GM21825 (cell line): ENCODE measurements at regions not wholly inside any gene's neighbourhood (a gene's known extent, or its start where the extent isn't known, plus 50 kb on each side); places are given as distances from the start of the nearest gene placed in this dataset.

Experiments used
- ATAC-seq: cut with Tn5 transposase; IDR thresholded peaks from one replicate; pipeline ENCODE4 v1.9.1; 2021; ENCODE audit warnings: mild to moderate bottlenecking, moderate library complexity; ENCODE audit not compliant: unreplicated experiment

DNA sequence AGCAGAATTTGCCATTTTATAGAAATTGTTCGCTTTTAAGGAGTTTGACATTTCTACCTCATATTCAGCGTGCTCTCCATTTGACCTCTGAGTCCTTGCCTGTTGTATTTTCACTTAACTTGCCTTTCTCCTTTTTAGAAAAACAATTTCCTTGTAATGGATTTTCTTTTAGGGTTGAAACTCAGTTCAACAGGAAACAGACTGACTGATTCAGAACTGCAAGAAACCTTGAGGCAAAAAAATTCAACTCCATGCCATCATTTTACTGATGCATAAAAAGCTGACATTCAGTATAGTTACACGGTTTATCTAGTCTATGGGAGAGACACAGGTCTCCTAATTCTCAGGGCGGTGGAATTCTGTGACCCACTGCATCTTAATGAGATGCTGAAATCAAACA lies 59.8 kb downstream of the MRPS30 start:
- ATAC-seq = no peak

DNA sequence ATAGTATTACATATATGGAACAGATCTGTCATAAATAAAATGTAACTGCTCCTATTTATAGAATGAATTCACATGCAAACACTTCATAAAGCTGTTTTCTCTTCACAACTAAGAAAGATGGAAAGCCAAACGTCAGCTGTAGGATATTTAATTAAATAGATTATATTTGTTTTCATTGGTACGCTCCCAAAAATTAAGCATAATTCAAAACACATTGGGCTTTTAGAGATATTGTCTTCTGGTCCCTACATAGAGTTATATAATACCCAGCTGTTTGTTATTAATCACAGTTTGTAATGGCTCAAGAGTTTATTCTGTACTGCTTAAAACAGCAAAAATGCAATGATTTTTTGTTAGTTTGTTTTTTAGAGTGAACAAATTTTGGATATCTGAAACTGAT lies 61.2 kb downstream of the MRPS30 start:
- no peak for ATAC-seq

DNA sequence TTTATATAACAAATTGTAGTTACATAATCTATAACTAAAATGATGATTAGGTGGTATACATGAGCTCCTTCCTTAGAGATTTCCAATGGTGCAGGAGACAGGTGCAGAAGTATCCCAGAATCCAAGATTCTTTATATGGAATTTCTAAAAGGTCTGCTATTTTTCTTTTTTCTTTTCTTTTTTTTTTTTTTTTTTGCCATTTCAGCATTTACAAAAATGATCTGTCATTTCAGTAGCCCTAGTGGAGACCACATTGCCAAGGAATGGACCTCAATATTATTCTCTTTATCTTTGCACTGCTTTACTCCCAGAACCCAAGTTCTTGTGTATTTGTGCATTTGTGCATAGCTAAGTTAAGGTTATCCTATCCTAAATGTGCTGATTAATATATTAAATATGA lies 61.7 kb downstream of the MRPS30 start:
- ATAC-seq = no peak

DNA sequence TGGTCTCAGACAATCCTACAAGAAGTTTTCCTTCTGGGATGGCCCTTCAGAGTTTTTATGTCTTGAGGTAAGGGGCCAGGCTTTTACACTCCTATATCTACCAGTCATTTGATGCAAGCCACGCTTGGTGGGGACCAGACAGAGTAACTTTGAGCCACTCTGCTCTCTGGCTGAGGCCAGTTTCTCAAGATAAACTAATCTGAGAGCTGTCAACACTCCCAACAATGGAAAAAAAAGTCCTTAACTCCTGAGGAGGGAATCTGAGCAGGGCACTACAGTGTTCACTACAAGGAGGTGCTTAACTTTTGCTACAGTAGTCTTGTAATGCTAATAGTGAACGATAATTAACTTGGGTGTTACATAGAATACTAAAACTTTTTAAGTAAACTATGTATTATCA lies 62.7 kb downstream of the MRPS30 start:
- no peak for ATAC-seq

DNA sequence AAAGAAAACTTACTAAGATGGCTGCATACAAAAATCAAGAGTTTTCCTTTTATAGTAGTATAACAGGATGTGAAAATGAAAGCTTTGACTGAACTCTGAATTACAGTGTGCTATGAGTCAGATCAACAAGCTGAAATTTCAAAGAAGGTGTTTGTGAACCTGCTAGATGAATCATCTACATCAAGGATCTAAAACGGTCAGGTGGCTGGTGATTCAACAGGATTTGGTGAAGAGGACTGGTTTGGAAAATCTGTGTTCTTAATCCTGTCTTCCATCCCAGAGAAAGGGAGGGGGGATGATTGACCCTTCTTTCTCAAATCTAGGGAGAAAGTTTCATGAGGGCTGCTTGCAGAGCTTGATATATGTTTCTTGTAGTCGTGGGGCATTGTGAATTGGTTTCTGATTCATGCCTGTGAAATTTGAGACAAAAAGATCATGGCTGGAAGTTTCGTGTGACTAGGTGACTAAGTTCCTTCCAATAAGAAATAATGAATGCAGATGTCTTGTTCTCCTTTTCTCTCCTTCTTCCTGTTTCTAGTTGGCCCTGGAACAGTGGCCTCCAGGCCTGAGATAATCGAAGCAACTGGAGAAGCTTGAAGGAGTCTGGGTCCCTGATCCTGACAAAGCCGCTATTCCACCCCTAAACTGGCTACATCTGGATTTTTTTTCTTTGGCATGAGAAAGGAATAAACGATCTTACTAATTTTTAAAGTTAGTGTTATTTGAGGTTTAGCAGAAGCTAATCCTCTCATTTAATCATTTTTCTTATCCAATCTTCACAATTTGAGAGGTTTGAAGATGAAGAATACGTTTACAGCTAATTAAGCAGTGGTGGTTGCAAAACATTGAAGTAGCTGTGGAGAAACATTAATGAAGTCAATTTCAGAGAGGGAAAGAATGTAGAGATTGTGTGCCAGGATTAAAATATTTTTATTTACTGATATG lies 67.2 kb downstream of the MRPS30 start:
- peak; percentile 99 for ATAC-seq

DNA sequence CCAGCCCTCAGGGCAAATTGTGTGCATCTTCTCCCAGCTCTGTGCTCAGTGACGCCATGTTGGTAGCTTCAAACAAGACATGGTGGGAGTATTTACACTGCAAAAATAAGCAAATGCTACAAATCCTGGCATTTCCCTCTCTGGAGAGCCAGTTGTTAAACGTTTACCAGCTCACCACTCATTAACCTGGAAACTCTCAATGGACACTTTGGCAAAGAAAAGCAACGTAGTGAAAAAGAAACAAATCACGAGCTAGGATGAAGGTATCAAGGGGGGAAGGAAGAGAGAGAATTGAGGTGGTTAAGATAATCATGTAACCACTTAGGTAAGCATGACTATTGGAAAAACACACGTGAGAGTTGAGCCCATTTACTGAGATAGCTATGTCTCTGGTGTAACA lies 72.5 kb downstream of the MRPS30 start:
- ATAC-seq = no peak

DNA sequence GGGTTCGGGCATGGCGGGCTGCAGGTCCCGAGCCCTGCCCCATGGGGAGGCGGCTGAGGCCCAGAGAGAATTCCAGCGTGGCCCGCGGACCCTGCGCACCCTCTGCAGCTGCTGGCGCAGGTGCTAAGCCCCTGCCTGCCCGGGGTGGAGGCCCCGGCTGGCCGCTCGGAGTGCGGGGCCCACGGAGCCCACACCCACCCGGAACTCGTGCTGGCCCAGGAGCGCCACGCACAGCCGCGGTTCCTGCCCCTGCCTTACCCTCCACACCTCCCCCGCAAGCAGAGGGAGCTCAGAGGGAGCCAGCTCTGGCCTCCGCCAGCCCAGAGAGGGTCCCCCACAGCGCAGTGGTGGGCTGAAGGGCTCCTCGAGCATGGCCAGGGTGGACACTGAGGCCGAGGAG lies 75.3 kb downstream of the MRPS30 start:
- no peak for ATAC-seq

DNA sequence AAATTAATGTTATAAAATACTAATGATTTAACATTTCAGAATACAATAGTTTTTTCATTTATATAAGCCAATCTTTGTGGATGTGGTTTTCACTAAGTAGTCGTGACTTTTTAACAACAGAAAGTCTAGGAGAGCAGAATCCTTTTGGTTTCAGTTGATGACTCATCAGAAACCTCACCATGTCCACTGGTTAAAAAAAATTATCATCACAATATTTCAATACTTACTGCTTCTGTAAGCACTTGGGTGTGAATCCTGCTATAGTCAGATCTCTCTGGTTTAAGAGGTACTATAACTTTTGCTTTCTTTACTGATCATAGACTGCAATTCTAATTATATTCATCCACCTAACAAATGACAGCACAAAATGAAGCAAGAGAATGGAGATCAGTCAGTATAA lies 77.2 kb downstream of the MRPS30 start:
- ATAC-seq = peak; percentile 93

DNA sequence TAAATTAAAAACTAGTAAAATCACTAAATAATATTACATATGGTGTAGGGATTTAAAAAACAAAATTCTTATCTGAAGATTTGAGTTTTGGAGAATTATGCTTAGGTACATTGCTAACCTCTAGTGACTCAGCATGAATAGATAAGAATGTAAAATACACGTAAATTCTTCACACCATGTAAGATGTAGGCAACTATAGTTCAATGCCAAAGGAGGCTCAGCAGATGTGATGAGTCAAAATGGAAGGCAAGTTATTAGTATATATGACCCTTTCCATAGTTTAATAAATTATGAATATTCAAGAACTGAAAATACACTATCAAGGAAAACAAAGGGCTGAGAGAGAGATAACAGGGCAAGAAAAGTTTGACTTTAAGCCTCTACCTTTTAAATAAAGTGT lies 79.0 kb downstream of the MRPS30 start:
- ATAC-seq = no peak

DNA sequence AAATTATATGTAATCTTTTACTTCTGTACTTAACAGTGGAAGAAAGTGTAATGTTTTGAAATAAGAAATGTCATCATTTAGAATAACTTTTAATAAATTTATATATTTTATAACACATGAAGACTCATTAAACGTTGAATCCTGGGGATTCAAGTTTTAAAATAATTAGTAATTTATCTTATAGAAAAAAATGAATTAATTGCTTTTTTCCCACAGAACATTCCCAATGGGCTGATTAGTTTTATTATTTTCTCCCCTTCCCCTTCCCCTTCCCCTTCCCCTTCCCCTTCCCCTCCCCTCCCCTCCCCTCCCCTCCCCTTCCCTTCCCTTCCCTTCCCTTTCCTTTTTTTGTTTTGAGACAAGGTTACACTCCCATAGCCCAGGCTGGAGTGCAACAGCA lies 79.7 kb downstream of the MRPS30 start:
- no peak for ATAC-seq

DNA sequence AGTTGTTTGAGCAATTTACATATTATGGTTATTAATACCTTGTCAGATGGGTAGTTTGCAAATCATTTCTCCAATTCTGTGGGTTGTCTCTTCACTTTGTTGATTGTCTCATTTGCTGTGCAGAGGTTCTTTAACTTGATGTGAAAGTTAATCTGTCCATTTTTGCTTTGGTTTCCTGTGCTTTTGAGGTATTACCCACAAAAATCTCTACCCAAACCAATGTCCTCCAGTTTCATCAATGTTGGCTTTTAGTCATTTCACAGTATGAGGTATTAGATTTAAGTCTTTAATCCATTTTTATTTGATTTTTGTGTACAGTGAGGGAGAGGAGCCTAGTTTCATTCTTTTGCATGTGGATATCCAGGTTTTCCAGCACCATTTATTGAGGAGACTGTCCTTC lies 82.4 kb downstream of the MRPS30 start:
- ATAC-seq = no peak

DNA sequence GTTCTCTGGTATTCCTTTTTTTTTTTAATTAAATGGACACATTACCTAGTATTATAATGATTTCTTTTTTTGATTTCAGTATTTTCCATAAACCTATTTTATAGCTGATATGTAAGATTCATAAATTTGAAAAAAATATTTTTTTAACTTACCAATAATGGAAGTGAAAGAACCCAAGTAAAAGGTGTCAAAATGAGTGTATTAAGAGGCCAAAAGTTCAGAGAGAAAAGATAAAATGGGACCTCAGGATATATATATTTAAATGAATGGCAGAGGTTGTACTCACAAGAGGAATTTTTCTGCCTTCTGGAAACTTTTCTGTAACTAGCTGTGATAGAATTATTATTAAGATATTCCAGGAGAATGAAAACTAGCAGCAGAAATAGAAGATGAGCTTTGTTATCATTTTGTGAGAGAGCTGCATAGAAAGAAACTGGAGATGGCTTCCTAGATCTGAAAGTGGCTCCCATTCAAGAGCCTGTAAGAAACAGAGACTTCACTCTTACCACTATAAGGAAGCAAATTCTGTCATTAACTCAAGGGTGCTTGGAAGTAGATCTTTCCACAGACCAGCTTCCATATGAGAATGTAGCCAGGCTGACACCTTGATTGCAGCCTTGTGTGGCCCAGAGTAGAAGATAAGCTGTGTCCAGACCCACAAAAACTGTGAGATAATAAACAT lies 91.7 kb downstream of the MRPS30 start:
- no peak for ATAC-seq

DNA sequence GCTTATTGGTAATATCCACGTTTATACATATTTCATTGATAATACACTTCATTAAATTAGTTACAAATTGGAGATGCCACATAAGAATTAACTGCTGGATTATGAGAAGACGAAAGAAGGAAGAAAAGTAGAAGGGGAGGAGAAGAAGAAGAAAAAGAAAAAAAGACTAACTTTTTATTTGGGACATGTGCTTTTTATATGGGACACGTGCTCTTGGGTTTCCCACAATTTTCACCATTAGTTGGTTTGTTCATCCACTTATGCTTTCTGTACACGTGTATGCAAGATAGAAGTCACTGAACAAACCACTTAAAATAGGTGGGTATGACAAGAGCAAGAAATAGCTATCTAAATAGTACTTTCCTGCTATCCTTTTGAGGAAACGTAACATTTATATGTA lies 98.6 kb downstream of the MRPS30 start:
- no peak for ATAC-seq

DNA sequence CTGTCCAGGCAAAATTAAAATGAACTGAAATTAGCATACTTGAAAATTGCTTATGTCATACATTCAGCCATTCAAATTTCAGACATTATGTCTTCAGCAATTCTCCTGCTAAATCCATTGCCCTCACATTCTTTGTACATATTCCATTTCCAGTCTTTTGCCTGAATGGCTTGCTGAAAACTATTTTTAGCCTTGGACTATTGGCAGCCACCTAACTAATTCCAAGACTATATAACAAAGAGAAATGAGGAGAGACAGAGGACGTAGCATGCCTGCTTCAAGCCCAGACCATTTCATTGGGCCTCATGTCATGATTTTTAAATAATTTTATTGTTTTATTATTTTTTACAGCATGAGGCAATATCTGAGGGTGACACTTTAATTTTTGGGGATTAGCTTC lies 100.3 kb downstream of the MRPS30 start:
- no peak for ATAC-seq

DNA sequence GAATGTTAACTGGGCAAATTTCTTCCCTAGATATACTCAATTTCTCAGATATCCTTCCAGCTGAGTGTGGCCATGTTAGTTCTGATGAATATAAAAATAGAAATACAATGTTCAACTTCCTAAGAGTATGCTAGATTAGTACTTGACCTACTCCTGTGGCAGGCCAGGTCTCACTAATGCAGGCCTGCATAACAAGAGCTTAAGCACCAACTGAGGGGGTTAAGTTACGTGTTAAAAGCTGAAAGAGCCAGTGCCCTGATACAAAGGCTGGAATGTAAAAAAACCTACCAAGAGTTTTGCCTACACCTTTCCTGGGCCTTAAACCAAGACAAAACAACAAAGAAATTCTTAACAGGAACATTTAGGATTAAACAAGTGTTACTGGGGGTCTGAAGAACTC lies 102.8 kb downstream of the MRPS30 start:
- ATAC-seq = no peak

DNA sequence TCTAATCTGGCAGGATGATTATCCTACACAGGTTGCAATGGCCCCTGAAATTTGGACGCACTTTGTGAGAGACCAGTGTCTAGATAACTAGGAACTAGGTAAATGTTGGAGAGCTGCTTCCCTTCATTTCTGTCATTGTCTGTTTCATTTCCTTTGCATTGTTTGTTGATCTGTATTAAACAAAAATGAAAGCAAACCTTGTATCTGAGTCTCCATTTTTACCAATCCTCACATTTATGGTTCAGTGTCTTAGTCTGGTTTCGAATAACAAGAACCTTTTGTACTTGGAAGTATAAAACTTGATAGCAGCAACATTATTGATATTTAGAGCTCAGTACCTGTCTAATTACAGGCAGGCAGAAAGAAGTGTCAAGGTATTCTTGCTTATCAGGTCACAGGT lies 105.5 kb downstream of the MRPS30 start:
- ATAC-seq = no peak

DNA sequence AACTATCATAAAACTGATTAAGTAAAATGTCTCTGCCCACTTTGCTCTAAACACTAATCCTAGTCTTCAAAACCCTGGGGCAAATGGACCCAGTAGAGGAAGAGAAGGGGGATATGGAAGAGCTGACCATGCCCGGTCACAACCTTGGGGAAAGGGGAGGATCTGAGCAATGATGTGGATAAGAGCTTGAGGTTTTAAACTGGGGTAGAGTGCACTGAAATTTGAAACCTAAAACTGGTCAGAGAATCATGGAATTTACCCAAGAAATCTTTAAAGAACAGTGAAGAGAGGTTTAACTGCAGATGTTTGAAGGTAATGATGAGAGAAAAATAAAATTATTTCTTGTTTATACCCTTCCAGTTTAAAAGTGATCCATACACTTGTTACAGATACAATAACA lies 110.8 kb downstream of the MRPS30 start:
- no peak for ATAC-seq

DNA sequence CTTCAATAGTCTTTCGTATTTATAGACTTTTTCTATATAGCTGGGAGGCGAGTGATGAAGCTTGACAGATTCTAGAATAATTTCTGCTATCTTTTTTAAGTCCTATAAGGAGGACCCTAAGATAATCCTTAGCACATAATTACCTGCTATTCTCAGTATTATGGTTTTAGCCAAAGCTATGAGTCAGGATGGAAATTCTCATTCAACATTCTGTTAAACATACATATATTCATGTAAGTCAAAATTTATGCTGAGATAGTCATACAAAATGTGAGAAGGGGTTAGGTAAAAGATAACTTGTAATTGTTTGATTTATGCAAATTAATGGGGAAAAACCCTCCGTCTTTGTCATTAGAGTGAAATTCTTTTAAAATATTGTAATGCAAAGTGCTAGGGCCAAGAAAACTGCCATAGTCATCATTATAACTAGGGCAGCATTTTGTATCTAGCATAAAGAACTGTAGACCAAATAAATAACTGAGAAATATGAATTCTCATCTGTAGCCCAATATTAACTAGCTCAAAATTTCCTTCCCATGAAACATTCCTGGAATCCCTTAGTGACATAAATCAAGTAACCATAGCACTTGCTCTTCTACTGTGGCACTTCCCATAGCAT lies 118.5 kb downstream of the MRPS30 start:
- ATAC-seq = no peak

DNA sequence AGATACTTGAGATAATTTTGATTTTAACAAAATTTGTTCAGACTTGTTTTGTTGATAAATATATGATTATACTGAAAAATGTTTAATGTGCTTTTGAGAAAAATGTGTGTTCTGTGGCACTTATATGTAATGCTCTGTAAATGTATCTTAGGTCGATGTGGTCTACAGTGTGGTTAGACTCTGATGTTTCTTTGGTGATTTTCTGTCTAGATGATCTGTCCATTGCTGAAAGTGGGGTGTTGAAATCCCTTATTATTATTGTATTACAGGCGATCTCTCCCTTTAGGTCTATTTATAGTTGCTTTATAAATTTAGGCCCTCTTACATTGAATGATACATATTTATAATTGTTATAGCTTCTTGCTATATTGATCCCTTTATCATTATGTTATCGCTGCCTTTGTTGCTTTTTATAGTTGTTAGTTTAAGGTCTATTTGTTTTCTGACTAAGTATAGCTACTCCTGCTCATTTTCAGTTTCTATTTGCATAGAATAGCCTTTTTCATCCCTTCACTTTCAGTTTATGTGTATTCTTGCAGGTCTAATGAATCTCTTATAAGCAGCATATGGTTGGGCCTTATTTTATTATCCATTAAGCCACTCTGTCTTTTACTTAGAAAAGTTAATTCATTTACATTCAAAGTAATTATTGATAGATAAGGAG lies 124.3 kb downstream of the MRPS30 start:
- peak; percentile 99 for ATAC-seq

DNA sequence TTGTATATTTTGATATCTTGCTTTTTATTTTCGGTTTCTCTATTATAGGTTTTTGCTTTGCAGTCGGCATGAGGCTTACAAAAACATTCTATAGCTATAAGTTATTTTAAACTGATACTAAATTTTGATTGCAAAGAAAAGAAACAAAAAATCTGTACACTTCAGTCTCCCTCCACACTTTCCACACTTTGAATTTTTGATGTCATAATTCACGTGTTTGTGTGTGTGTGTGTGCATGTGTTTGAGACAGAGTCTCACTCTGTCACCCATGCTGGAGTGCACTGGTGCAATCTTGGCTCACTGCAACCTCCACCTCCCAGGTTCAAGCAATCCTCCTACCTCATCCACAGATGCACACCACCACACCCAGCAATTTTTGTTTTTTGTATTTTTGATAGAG lies 124.9 kb downstream of the MRPS30 start:
- peak; percentile 24 for ATAC-seq

DNA sequence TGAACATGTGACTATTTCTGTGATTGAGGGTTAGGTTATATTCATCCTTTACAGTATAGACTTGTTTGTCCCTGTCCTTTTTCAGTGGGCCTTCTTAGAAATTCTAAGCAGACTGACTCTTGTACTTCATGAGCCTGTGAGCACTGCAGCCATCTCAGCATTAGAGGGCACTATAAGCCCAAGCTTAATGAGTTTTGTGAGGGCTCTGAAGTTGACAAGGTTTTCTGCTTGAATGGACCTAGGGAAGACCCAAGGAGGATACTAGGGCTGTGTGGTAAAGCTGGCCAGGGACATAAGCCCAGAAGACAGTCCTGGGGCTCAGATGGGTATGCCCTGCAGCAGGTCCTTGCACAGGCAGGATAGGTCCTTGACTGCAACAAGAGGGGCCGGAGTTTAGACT lies 126.5 kb downstream of the MRPS30 start:
- no peak for ATAC-seq
